H1 (cell line): ENCODE measurements at regions not wholly inside any gene's neighbourhood (a gene's known extent, or its start where the extent isn't known, plus 50 kb on each side); places are given as distances from the start of the nearest gene placed in this dataset.

ENCODE experiments used
- CTCF ChIA-PET: fragments of 300-600 bp; sonication (Branson Sonifier 250); formaldehyde crosslinking; loops from one replicate; lab custom pipeline; 2021; ENCODE audit not compliant: partially characterized antibody; lab: Charles Lee
- POLR2A ChIA-PET: fragments of 300-600 bp; sonication (Branson Sonifier 250); formaldehyde crosslinking; loops from one replicate; lab custom pipeline; 2021; ENCODE audit warnings: inconsistent platforms; ENCODE audit not compliant: partially characterized antibody; lab: Charles Lee
- DNase-seq, 2 experiments: peaks; one replicate each; pipeline versions ENCODE4 v3.0.0 to v3.0.0-alpha.2; 2010 to 2022; ENCODE audit warnings: low spot score in 2 of 2, low read depth in 1 of 2, mixed read lengths in 1 of 2
- FAIRE-seq: peaks from 2 replicates; lab custom pipeline; 2011; peaks lifted over from hg19 to GRCh38; lab: Jason Lieb, UNC
- H2AFZ ChIP-seq: 2 replicates; pipeline ENCODE4 v1.8.1; 2012; ENCODE audit warnings: low read length, inconsistent platforms
- H2AK5ac ChIP-seq: 2 replicates; pipeline ENCODE4 v1.6.1; 2013; ENCODE audit warnings: low read depth, low read length
- H2BK120ac ChIP-seq: replicated peaks from 2 replicates; pipeline ENCODE3; 2013; ENCODE audit warnings: low read depth, low read length, inconsistent platforms
- H2BK12ac ChIP-seq: 2 replicates; pipeline ENCODE4 v1.6.1; 2013; ENCODE audit warnings: low read depth, low read length
- H2BK15ac ChIP-seq: 2 replicates; pipeline ENCODE4 v1.6.1; 2013; ENCODE audit warnings: low read length
- H2BK20ac ChIP-seq: 2 replicates; pipeline ENCODE4 v1.6.1; 2013; ENCODE audit warnings: low read length
- H2BK5ac ChIP-seq: 2 replicates; pipeline ENCODE4 v1.6.1; 2013; ENCODE audit warnings: low read depth, low read length
- H3K14ac ChIP-seq: 2 replicates; pipeline ENCODE4 v1.6.1; 2013; ENCODE audit warnings: inconsistent platforms; ENCODE audit not compliant: insufficient read length
- H3K18ac ChIP-seq: 2 replicates; pipeline ENCODE4 v1.6.1; 2013; ENCODE audit warnings: low read length; ENCODE audit errors: extremely low read depth
- H3K23ac ChIP-seq: 2 replicates; pipeline ENCODE4 v1.6.1; 2013; ENCODE audit warnings: inconsistent platforms; ENCODE audit not compliant: insufficient read length
- H3K23me2 ChIP-seq: 2 replicates; pipeline ENCODE4 v1.6.1; 2013; ENCODE audit warnings: low read depth, low read length
- H3K27ac ChIP-seq: 2 replicates; pipeline ENCODE4 v1.6.1; 2011; ENCODE audit warnings: low read depth, low read length, inconsistent platforms
- H3K27me3 ChIP-seq, 4 experiments: replicated peaks in 1 of 4; 1 replicate in 1 of 4; 2 replicates in 3 of 4; pipeline versions ENCODE4 v1.6.1 to v1.8.1; 2011 to 2013; ENCODE audit warnings: low read length in 3 of 4, mild to moderate bottlenecking in 3 of 4, inconsistent platforms in 2 of 4, mixed read lengths in 2 of 4, moderate library complexity in 1 of 4; ENCODE audit not compliant: control insufficient read depth in 3 of 4, insufficient read depth in 3 of 4; ENCODE audit errors: extremely low read depth in 1 of 4
- H3K36me3 ChIP-seq, 4 experiments: 2 replicates each; pipeline versions ENCODE4 v1.6.1 to v1.8.1; 2011 to 2013; ENCODE audit warnings: mild to moderate bottlenecking in 4 of 4, low read length in 3 of 4, moderate library complexity in 2 of 4, control low read depth in 1 of 4, inconsistent platforms in 1 of 4; ENCODE audit not compliant: insufficient read depth in 4 of 4, control insufficient read depth in 2 of 4
- H3K4ac ChIP-seq: replicated peaks from 2 replicates; pipeline ENCODE3; 2013; ENCODE audit warnings: low read length, low read depth, mixed read lengths, inconsistent platforms; ENCODE audit not compliant: insufficient read length
- H3K4me1 ChIP-seq, 4 experiments: replicated peaks in 1 of 4; 1 replicate in 1 of 4; 2 replicates in 3 of 4; pipeline versions ENCODE4 v1.6.1 to v1.8.1; 2011 to 2013; ENCODE audit warnings: low read length in 3 of 4, inconsistent platforms in 2 of 4, mixed read lengths in 1 of 4; ENCODE audit not compliant: insufficient read depth in 4 of 4, control insufficient read depth in 3 of 4
- H3K4me2 ChIP-seq, 2 experiments: 2 replicates each; pipeline versions ENCODE4 v1.6.1 to v1.8.1; 2011 to 2013; ENCODE audit warnings: low read depth in 2 of 2, low read length in 2 of 2, control low read depth in 1 of 2, inconsistent platforms in 1 of 2, mild to moderate bottlenecking in 1 of 2; ENCODE audit not compliant: insufficient read depth in 1 of 2
- H3K4me3 ChIP-seq, 4 experiments: fragments of 200-600, 300-600 bp in 1 of 4; sonication (generic), shearing (Covaris generic), sonication (Bioruptor Twin) in 1 of 4; 2 replicates each; pipeline versions ENCODE4 v1.5.1 to v1.8.1; 2011 to 2016; ENCODE audit warnings: low read length in 4 of 4, low read depth in 3 of 4, control low read depth in 2 of 4, inconsistent platforms in 2 of 4, mild to moderate bottlenecking in 2 of 4, mixed read lengths in 1 of 4, moderate library complexity in 1 of 4; ENCODE audit not compliant: insufficient read depth in 2 of 4; ENCODE audit errors: extremely low read depth in 1 of 4
- H3K56ac ChIP-seq: replicated peaks from 2 replicates; pipeline ENCODE3; 2013; ENCODE audit warnings: low read depth, mild to moderate bottlenecking, mixed read lengths, low read length, inconsistent platforms; ENCODE audit not compliant: insufficient read length
- H3K79me1 ChIP-seq: 2 replicates; pipeline ENCODE4 v1.6.1; 2013; ENCODE audit warnings: low read depth, low read length, control low read depth
- H3K79me2 ChIP-seq, 2 experiments: 2 replicates each; pipeline versions ENCODE4 v1.6.1 to v1.8.1; 2012 to 2013; ENCODE audit warnings: low read length in 2 of 2, mild to moderate bottlenecking in 2 of 2, inconsistent platforms in 1 of 2; ENCODE audit not compliant: insufficient read depth in 2 of 2, control insufficient read depth in 1 of 2
- H3K9ac ChIP-seq, 4 experiments: replicated peaks in 1 of 4; 1 replicate in 1 of 4; 2 replicates in 3 of 4; pipeline versions ENCODE4 v1.6.1 to v1.8.1; 2011 to 2013; ENCODE audit warnings: low read depth in 3 of 4, low read length in 3 of 4, control low read depth in 2 of 4, mild to moderate bottlenecking in 2 of 4, moderate library complexity in 2 of 4, inconsistent platforms in 1 of 4; ENCODE audit errors: extremely low read depth in 1 of 4
- H3K9me3 ChIP-seq, 2 experiments: 2 replicates each; pipeline versions ENCODE4 v1.6.1 to v1.8.1; 2012 to 2013; ENCODE audit warnings: mild to moderate bottlenecking in 2 of 2, moderate library complexity in 2 of 2, control low read depth in 1 of 2, inconsistent platforms in 1 of 2, low read depth in 1 of 2, low read length in 1 of 2, mixed read lengths in 1 of 2; ENCODE audit not compliant: insufficient read depth in 2 of 2
- H4K20me1 ChIP-seq, 2 experiments: replicated peaks in 1 of 2; 2 replicates each; pipeline versions ENCODE3 to v1.8.1; 2011 to 2013; ENCODE audit warnings: inconsistent platforms in 2 of 2, low read length in 2 of 2, mild to moderate bottlenecking in 1 of 2; ENCODE audit not compliant: insufficient read depth in 2 of 2, control insufficient read depth in 1 of 2
- H4K5ac ChIP-seq: 2 replicates; pipeline ENCODE4 v1.6.1; 2013; ENCODE audit warnings: low read length, low read depth, mixed read lengths, inconsistent platforms; ENCODE audit not compliant: insufficient read length
- H4K8ac ChIP-seq: 2 replicates; pipeline ENCODE4 v1.8.0; 2013; ENCODE audit warnings: mild to moderate bottlenecking, moderate library complexity, low read length, inconsistent platforms; ENCODE audit not compliant: insufficient read depth; ENCODE audit errors: extremely low read depth
- H4K91ac ChIP-seq: replicated peaks from 2 replicates; pipeline ENCODE3; 2013; ENCODE audit warnings: low read length, mixed read lengths, inconsistent platforms; ENCODE audit not compliant: insufficient read length
- NRF1 ChIP-seq: IDR thresholded peaks from 2 replicates; pipeline ENCODE4 v1.6.1; 2011; ENCODE audit warnings: mild to moderate bottlenecking, low read depth, low read length, improper control_type of control experiment
- WGBS, 2 experiments: shearing (Covaris generic) in 1 of 2; methylation state at CpG; one replicate each; pipeline versions ENCODE4 v1.1.6 to v1.1.7; 2013 to 2015; ENCODE audit warnings: low lambda C conversion rate in 2 of 2, mixed read lengths in 2 of 2, inconsistent platforms in 1 of 2, low coverage in 1 of 2, missing lambda C conversion rate in 1 of 2; ENCODE audit not compliant: insufficient replicate concordance in 2 of 2, insufficient coverage in 1 of 2, insufficient read length in 1 of 2; ENCODE audit errors: extremely low coverage in 1 of 2, missing lambda C conversion rate in 1 of 2; 5-methylcytosine and 5-hydroxymethylcytosine counted together

- Histone ChIP-seq H3K4me3 (no peak overlapping the region), H3K23ac (no peak overlapping the region), H2BK20ac (no peak overlapping the region), H3K56ac (no peak overlapping the region), H3K79me2 (no peaks in the 10 kb centered on the region), H2BK15ac (no peak overlapping the region), H3K27ac (no peak overlapping the region), H3K4ac (no peak overlapping the region), H3K36me3 (no peaks in the 10 kb centered on the region), H2BK5ac (no peak overlapping the region), H3K27me3 (no peaks in the 10 kb centered on the region), H3K4me1 (no peaks in the 10 kb centered on the region), H4K91ac (no peak overlapping the region), H3K4me2 (no peak overlapping the region), H2BK120ac (no peak overlapping the region), H3K23me2 (peaks cover 2% of the 10 kb centered on the region; the same call in 1 of the 2 replicates), H3K9ac (no peak overlapping the region), H2AK5ac (no peak overlapping the region), H3K14ac (no peak overlapping the region), H2BK12ac (no peak overlapping the region), H3K9me3 (peaks cover 8 to 9% of the 10 kb centered on the region in 2 experiments; a peak in 3 of 4 replicates), H4K20me1 (no peaks in the 10 kb centered on the region), H3K18ac (no peak overlapping the region; the same call in 1 of the 2 replicates), H4K5ac (no peak overlapping the region), H2AFZ (no peak overlapping the region), H3K79me1 (no peaks in the 10 kb centered on the region; the same call in 1 of the 2 replicates), H4K8ac (no peak overlapping the region)
- no peak for DNase-seq
- no peak for FAIRE-seq
- WGBS, 2 experiments: 93% methylated on average over 5 of the region's 5 CpGs; no CpG with 5 or more reads in 1 of the 2 experiments
- CTCF ChIA-PET: interaction anchor here (1.0 to 1.1 kb wide), 2 partner anchors 13 to 257 kb away, joined by 3 to 4 read pairs; no protein-coding TSS in a partner anchor
- POLR2A ChIA-PET: no interaction called here
- no peak for TF ChIP-seq NRF1
Observed at GRCh38 chr3:144142151-144142840, 170.7 kb downstream of the DIPK2A start.
